ENCODE measurements at regions not wholly inside any gene's neighbourhood (a gene's known extent, or its start where the extent isn't known, plus 50 kb on each side); places are given as distances from the start of the nearest gene placed in this dataset.

DNA sequence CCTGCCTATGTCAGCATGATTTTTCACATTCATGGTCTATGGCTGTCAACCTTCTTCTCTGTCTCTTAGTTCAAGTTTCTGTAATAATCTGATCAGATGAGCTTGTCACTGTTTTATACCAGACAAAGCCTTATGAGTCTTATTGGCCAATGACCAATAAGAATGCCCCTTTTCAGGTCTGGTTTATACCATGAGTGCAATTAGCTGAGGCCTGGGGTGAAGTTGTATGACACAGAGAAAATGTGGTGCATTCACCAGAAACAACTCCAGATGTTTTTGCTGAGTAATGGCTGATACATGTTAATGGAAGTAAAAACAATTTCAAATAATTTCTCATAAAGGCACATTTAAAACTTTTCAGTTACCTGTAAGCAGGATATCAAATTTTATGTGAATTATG is 218.6 kb upstream of the CDH8 start:
- intact Hi-C loops (cut with DNase I) = no loop called here
- Histone ChIP-seq H3K4me1 (no peaks in the 10 kb centered on the region), H3K27ac (no peak overlapping the region), H3K4me3 (no peak overlapping the region), H3K9me3 (no peaks in the 10 kb centered on the region), H3K27me3 (no peaks in the 10 kb centered on the region), H3K36me3 (no peaks in the 10 kb centered on the region)
- ATAC-seq = no peak
- no peak for DNase-seq
- TF ChIP-seq, protein P1, sequence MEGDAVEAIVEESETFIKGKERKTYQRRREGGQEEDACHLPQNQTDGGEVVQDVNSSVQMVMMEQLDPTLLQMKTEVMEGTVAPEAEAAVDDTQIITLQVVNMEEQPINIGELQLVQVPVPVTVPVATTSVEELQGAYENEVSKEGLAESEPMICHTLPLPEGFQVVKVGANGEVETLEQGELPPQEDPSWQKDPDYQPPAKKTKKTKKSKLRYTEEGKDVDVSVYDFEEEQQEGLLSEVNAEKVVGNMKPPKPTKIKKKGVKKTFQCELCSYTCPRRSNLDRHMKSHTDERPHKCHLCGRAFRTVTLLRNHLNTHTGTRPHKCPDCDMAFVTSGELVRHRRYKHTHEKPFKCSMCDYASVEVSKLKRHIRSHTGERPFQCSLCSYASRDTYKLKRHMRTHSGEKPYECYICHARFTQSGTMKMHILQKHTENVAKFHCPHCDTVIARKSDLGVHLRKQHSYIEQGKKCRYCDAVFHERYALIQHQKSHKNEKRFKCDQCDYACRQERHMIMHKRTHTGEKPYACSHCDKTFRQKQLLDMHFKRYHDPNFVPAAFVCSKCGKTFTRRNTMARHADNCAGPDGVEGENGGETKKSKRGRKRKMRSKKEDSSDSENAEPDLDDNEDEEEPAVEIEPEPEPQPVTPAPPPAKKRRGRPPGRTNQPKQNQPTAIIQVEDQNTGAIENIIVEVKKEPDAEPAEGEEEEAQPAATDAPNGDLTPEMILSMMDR (IDR thresholded peaks at IDR 0.05) = no peak

DNA sequence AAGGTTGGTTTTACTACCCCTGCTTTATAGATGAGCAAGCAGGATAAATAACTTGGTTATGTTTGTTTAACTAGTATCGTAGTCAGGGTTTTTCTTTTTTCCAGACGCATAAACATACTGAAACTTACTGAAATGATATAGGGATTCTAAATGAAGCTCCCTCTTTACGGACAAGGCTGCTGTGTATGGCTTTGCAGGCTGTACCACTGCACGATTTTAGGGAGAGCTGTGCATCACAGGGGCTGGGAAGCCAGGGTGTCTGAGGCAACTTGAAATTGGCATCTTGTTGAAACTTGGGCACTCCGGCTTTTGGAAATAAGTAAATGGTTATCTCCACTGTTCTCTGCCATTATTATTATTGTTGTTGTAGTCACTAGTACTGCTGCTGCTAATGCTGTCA is 218.1 kb upstream of the CDH8 start:
- no peaks in the 10 kb centered on the region for H3K9me3 ChIP-seq
- TF ChIP-seq, protein P1 (IDR thresholded peaks at IDR 0.05) = no peak
- intact Hi-C loops (cut with DNase I) = no loop called here
- no peak overlapping the region for H3K27ac ChIP-seq
- no peaks in the 10 kb centered on the region for H3K36me3 ChIP-seq
- DNase-seq (no peak), ATAC-seq (no peak)
- no peaks in the 10 kb centered on the region for H3K27me3 ChIP-seq
- no peak overlapping the region for H3K4me3 ChIP-seq
- no peaks in the 10 kb centered on the region for H3K4me1 ChIP-seq

DNA sequence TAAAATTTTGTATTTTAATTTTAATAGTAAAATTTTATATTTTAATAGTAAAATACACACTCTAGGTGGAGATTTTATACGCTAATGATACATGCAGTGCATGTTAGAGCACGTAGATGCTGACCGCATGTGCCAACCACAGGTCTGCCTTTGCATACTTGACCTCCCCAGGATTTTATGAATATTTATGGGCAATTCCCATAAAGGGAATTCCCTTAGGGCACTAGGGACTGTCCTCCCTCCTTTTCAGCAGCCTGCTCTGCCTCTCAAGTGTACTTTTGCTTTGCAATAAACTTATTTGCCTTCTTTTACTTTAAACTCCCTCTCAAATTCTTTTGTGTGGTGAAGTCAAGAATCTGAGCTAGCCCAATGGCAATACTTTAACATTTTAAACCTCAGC is 217.7 kb upstream of the CDH8 start:
- no peak overlapping the region for H3K27ac ChIP-seq
- TF ChIP-seq, protein P1 (IDR thresholded peaks at IDR 0.05) = no peak
- H3K4me1 ChIP-seq = no peaks in the 10 kb centered on the region
- intact Hi-C loops (cut with DNase I) = no loop called here
- H3K27me3 ChIP-seq = no peaks in the 10 kb centered on the region
- H3K4me3 ChIP-seq = no peak overlapping the region
- no peaks in the 10 kb centered on the region for H3K9me3 ChIP-seq
- H3K36me3 ChIP-seq = no peaks in the 10 kb centered on the region
- ATAC-seq (no peak), DNase-seq (no peak)

- intact Hi-C loops (cut with DNase I) = no loop called here
- H3K27me3 ChIP-seq = no peaks in the 10 kb centered on the region
- no peaks in the 10 kb centered on the region for H3K36me3 ChIP-seq
- no peaks in the 10 kb centered on the region for H3K9me3 ChIP-seq
- TF ChIP-seq, protein P1 (IDR thresholded peaks at IDR 0.05) = no peak
- no peak overlapping the region for H3K4me3 ChIP-seq
- ATAC-seq (no peak), DNase-seq (no peak)
- no peak overlapping the region for H3K27ac ChIP-seq
- no peaks in the 10 kb centered on the region for H3K4me1 ChIP-seq
These were observed 212.8 kb upstream of the CDH8 start for GRCh38 chr16:62249069-62249468.

DNA sequence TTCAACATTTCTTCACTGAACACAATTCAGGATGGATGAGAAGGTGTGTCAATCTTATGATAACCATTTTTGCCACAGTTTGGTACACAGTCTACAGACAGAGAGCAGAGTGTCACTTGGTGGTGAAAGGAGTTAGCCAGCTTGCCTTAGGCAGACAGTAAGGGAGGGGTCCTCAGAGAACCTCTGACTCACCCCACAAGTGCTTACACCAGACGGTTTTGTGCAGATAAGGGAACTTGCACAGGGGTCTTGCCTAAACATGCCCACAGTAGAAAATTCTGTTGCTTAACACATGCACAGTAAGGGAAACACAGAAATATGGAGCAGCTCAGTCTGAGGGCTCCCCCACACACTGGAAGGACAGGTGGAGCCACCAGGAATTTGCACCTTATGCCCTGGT is 204.5 kb upstream of the CDH8 start:
- intact Hi-C loops (cut with DNase I) = no loop called here

GRCh38 chr16:62225675-62226074 is 189.4 kb upstream of the CDH8 start:
- no peaks in the 10 kb centered on the region for H3K36me3 ChIP-seq
- TF ChIP-seq, protein P1 (IDR thresholded peaks at IDR 0.05) = peak; percentile 38
- no peak overlapping the region for H3K27ac ChIP-seq
- ATAC-seq (peak; percentile 96), DNase-seq (peak; percentile 85)
- no peaks in the 10 kb centered on the region for H3K27me3 ChIP-seq
- H3K4me1 ChIP-seq = no peaks in the 10 kb centered on the region
- H3K4me3 ChIP-seq = no peak overlapping the region
- intact Hi-C loops (cut with DNase I) = no loop called here
- no peaks in the 10 kb centered on the region for H3K9me3 ChIP-seq

More for the DNA sequence above, 204.5 kb upstream of the CDH8 start:
- TF ChIP-seq, protein P1 (IDR thresholded peaks at IDR 0.05) = no peak
- Histone ChIP-seq H3K27ac (no peak overlapping the region), H3K36me3 (no peaks in the 10 kb centered on the region), H3K4me3 (no peak overlapping the region), H3K9me3 (no peaks in the 10 kb centered on the region), H3K27me3 (no peaks in the 10 kb centered on the region), H3K4me1 (no peaks in the 10 kb centered on the region)
- ATAC-seq = no peak
- DNase-seq = no peak

Measured in upper lobe of right lung (tissue), 1 donor.